ENCODE measurements at regions not wholly inside any gene's neighbourhood (a gene's known extent, or its start where the extent isn't known, plus 50 kb on each side); places are given as distances from the start of the nearest gene placed in this dataset.

GRCh38 chr1:5329068-5329739, 663.0 kb downstream of the NPHP4 start:
- FAIRE-seq (no peak), DNase-seq (no peak)
- intact Hi-C loops (cut with DNase I), result no loop called here
- no peak overlapping the region for H3K4me3 ChIP-seq (ENCODE audit: low read length in 3 of 3)
- no peaks in the 10 kb centered on the region for H3K36me3 ChIP-seq (ENCODE audit: control insufficient read depth in 2 of 3, insufficient read depth in 3 of 3, low read length in 3 of 3)
- no peaks in the 10 kb centered on the region for H3K4me1 ChIP-seq (ENCODE audit: control insufficient read depth in 2 of 3, insufficient read depth in 2 of 3, low read depth in 1 of 3, low read length in 3 of 3)
- H3K9ac ChIP-seq (ENCODE audit: low read length in 3 of 3), result no peak overlapping the region
- no peak overlapping the region for H3K27ac ChIP-seq (ENCODE audit: low read depth in 2 of 2, low read length in 2 of 2)
- H3K9me3 ChIP-seq (ENCODE audit: control insufficient read depth in 2 of 3, insufficient read depth in 1 of 3, low read length in 3 of 3), result no peaks in the 10 kb centered on the region
- no peaks in the 10 kb centered on the region for H3K27me3 ChIP-seq (ENCODE audit: control insufficient read depth, insufficient read depth, low read length)
- TF ChIP-seq, protein P1, sequence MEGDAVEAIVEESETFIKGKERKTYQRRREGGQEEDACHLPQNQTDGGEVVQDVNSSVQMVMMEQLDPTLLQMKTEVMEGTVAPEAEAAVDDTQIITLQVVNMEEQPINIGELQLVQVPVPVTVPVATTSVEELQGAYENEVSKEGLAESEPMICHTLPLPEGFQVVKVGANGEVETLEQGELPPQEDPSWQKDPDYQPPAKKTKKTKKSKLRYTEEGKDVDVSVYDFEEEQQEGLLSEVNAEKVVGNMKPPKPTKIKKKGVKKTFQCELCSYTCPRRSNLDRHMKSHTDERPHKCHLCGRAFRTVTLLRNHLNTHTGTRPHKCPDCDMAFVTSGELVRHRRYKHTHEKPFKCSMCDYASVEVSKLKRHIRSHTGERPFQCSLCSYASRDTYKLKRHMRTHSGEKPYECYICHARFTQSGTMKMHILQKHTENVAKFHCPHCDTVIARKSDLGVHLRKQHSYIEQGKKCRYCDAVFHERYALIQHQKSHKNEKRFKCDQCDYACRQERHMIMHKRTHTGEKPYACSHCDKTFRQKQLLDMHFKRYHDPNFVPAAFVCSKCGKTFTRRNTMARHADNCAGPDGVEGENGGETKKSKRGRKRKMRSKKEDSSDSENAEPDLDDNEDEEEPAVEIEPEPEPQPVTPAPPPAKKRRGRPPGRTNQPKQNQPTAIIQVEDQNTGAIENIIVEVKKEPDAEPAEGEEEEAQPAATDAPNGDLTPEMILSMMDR (IDR thresholded peaks at IDR 0.05; ENCODE audit: borderline replicate concordance, extremely low read depth, insufficient read depth), result no peak

DNA sequence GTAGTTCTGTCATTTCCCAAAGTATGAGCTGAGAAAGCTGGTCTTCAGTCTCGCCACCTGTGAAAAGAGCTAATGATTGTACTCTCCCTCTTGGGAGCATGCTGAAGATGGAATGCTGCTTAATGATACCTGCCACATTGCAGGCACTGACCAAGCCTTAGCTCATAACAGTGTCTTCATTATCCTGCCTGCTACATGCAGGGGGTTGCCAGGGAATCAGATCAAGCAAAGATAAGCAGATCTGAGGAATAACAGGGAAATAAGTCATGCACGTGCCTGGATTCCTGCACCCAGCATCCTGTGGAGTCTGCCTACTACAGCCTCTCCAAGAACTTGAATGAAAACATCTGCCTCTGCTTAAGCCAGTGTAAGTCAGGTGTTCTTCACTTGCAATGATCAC, 667.3 kb downstream of the NPHP4 start:
- Histone ChIP-seq H3K4me3 (ENCODE audit: low read length in 3 of 3) (no peak overlapping the region), H3K27me3 (ENCODE audit: control insufficient read depth, insufficient read depth, low read length) (no peaks in the 10 kb centered on the region), H3K27ac (ENCODE audit: low read depth in 2 of 2, low read length in 2 of 2) (no peak overlapping the region), H3K4me1 (ENCODE audit: control insufficient read depth in 2 of 3, insufficient read depth in 2 of 3, low read depth in 1 of 3, low read length in 3 of 3) (no peaks in the 10 kb centered on the region), H3K9ac (ENCODE audit: low read length in 3 of 3) (no peak overlapping the region), H3K9me3 (ENCODE audit: control insufficient read depth in 2 of 3, insufficient read depth in 1 of 3, low read length in 3 of 3) (peaks cover 0 to 5% (median 2%) of the 10 kb centered on the region in 3 donors), H3K36me3 (ENCODE audit: control insufficient read depth in 2 of 3, insufficient read depth in 3 of 3, low read length in 3 of 3) (no peaks in the 10 kb centered on the region)
- intact Hi-C loops (cut with DNase I), result no loop called here
- TF ChIP-seq, protein P1 (IDR thresholded peaks at IDR 0.05; ENCODE audit: borderline replicate concordance, extremely low read depth, insufficient read depth), result no peak
- no peak for FAIRE-seq
- DNase-seq, result no peak

DNA sequence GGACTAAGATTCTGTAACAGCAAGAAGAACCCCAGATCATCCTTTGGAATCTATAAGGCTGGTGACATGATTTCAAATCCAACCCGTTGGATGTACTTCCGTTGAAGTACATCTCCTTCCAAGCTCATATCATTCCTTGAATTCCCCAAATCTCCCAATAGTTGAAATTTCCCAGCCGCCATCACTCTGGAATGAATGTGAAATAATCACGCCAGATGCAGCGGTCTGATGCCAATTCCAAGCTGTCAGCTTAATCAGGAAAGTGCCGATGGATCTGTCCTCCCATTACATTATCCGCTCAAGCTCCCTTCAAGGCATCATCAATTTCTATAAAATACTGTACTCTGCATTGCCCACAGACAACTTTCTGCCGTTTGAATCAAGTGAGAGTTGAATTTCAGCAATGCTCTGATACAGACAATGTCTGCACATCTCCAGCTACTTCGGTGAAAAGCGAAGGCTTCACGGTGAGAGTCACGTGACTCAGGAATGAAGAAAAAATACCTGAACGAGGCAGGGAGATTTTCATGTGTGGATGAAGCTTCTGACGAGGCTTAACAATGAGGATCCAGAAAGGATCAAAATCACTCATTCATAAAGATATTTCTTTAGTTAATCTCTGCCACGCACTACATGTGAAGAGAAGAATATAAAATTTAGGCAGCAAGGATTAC, 663.9 kb downstream of the AJAP1 start:
- DNase-seq (no peak), FAIRE-seq (no peak)
- peaks cover 0 to 5% (median 2%) of the 10 kb centered on the region in 3 donors for H3K9me3 ChIP-seq (ENCODE audit: control insufficient read depth in 2 of 3, insufficient read depth in 1 of 3, low read length in 3 of 3)
- no peak overlapping the region for H3K27ac ChIP-seq (ENCODE audit: low read depth in 2 of 2, low read length in 2 of 2)
- H3K4me3 ChIP-seq (ENCODE audit: low read length in 3 of 3), result no peak overlapping the region
- no peaks in the 10 kb centered on the region for H3K27me3 ChIP-seq (ENCODE audit: control insufficient read depth, insufficient read depth, low read length)
- TF ChIP-seq, protein P1 (IDR thresholded peaks at IDR 0.05; ENCODE audit: borderline replicate concordance, extremely low read depth, insufficient read depth), result no peak
- no peak overlapping the region for H3K9ac ChIP-seq (ENCODE audit: low read length in 3 of 3)
- H3K4me1 ChIP-seq (ENCODE audit: control insufficient read depth in 2 of 3, insufficient read depth in 2 of 3, low read depth in 1 of 3, low read length in 3 of 3), result no peaks in the 10 kb centered on the region
- no peaks in the 10 kb centered on the region for H3K36me3 ChIP-seq (ENCODE audit: control insufficient read depth in 2 of 3, insufficient read depth in 3 of 3, low read length in 3 of 3)
- intact Hi-C loops (cut with DNase I), result no loop called here
